Astrocyte (in vitro differentiated cells and primary cell): ENCODE measurements at regions not wholly inside any gene's neighbourhood (a gene's known extent, or its start where the extent isn't known, plus 50 kb on each side); places are given as distances from the start of the nearest gene placed in this dataset.
"Not testable (repeated sequence)": the region's sequence is repeated elsewhere in the genome, so short reads cannot be mapped to it uniquely, and the experiment has no call there.

ENCODE experiments used
- EZH2 ChIP-seq: IDR thresholded peaks from 2 replicates; pipeline ENCODE4 v1.6.1; 2012; ENCODE audit warnings: mild to moderate bottlenecking, low read length, inconsistent platforms; ENCODE audit not compliant: insufficient read depth
- TF ChIP-seq, protein P1 (sequence below): IDR thresholded peaks from 2 replicates; pipeline ENCODE4 v1.5.1; 2011; ENCODE audit warnings: low read depth, mild to moderate bottlenecking, inconsistent platforms, low read length, moderate library complexity; ENCODE audit not compliant: insufficient read depth

DNA sequence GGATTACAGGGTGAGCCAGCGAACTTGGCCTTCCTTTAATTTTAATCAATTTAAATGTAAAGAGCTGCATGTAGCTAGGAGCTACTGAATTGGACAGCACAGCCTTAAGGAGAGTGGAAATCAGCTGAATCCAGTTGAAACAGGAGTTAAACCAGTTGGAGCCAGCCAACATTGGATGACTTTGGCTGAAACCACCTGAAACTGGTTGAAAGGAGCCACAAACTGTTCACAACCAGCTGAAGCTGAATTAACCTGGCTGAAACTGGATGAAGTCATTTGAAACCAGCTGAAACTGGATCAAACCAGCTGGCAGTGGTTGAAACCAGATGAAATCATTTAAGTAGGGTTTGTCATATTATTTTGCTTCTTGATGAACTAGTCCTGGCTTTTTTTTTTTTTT is 121.3 kb upstream of the TRIM73 start:
- TF ChIP-seq, protein P1, sequence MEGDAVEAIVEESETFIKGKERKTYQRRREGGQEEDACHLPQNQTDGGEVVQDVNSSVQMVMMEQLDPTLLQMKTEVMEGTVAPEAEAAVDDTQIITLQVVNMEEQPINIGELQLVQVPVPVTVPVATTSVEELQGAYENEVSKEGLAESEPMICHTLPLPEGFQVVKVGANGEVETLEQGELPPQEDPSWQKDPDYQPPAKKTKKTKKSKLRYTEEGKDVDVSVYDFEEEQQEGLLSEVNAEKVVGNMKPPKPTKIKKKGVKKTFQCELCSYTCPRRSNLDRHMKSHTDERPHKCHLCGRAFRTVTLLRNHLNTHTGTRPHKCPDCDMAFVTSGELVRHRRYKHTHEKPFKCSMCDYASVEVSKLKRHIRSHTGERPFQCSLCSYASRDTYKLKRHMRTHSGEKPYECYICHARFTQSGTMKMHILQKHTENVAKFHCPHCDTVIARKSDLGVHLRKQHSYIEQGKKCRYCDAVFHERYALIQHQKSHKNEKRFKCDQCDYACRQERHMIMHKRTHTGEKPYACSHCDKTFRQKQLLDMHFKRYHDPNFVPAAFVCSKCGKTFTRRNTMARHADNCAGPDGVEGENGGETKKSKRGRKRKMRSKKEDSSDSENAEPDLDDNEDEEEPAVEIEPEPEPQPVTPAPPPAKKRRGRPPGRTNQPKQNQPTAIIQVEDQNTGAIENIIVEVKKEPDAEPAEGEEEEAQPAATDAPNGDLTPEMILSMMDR, result not testable (repeated sequence)
- not testable (repeated sequence) for TF ChIP-seq EZH2
